ENCODE measurements at regions not wholly inside any gene's neighbourhood (a gene's known extent, or its start where the extent isn't known, plus 50 kb on each side); places are given as distances from the start of the nearest gene placed in this dataset.
A peak's percentile ranks its signal among the peaks of the same experiment; 100 is the strongest.

- DNase-seq = no peak
These were observed 360.0 kb upstream of the DDI1 start for GRCh38 chr11:103676413-103676812.

- no peak for DNase-seq
These were observed 355.6 kb upstream of the DDI1 start for GRCh38 chr11:103680826-103681225.

GRCh38 chr11:103681855-103682254 is 354.6 kb upstream of the DDI1 start:
- DNase-seq = no peak

- peak; percentile 54 for DNase-seq
These were observed 353.9 kb upstream of the DDI1 start for GRCh38 chr11:103682318-103683184.

GRCh38 chr11:103683576-103683975 is 352.9 kb upstream of the DDI1 start:
- DNase-seq = no peak

- no peak for DNase-seq
These were observed 347.5 kb upstream of the DDI1 start for GRCh38 chr11:103688924-103689323.

- no peak for DNase-seq
These were observed 346.1 kb upstream of the DDI1 start for GRCh38 chr11:103690356-103690755.

GRCh38 chr11:103696123-103696522 is 340.3 kb upstream of the DDI1 start:
- DNase-seq = no peak

GRCh38 chr11:103699216-103699615 is 337.2 kb upstream of the DDI1 start:
- no peak for DNase-seq

- no peak for DNase-seq
These were observed 336.8 kb upstream of the DDI1 start for GRCh38 chr11:103699656-103700055.

- DNase-seq = no peak
These were observed 335.8 kb upstream of the DDI1 start for GRCh38 chr11:103700622-103701021.

GRCh38 chr11:103703437-103703836 is 333.0 kb upstream of the DDI1 start:
- DNase-seq = no peak

GRCh38 chr11:103703954-103704353 is 332.5 kb upstream of the DDI1 start:
- DNase-seq = no peak

GRCh38 chr11:103705642-103706041 is 330.8 kb upstream of the DDI1 start:
- DNase-seq = no peak

GRCh38 chr11:103709371-103709770 is 327.1 kb upstream of the DDI1 start:
- no peak for DNase-seq

- no peak for DNase-seq
These were observed 322.2 kb upstream of the DDI1 start for GRCh38 chr11:103714246-103714645.

GRCh38 chr11:103716363-103716762 is 320.1 kb upstream of the DDI1 start:
- no peak for DNase-seq

- no peak for DNase-seq
These were observed 309.2 kb upstream of the DDI1 start for GRCh38 chr11:103727262-103727661.

- DNase-seq = no peak
These were observed 306.8 kb upstream of the DDI1 start for GRCh38 chr11:103729617-103730016.

- no peak for DNase-seq
These were observed 306.1 kb upstream of the DDI1 start for GRCh38 chr11:103730131-103730940.

GRCh38 chr11:103731670-103732069 is 304.8 kb upstream of the DDI1 start:
- no peak for DNase-seq

GRCh38 chr11:103733889-103734288 is 302.6 kb upstream of the DDI1 start:
- DNase-seq = no peak

GRCh38 chr11:103735497-103736032 is 300.9 kb upstream of the DDI1 start:
- DNase-seq = no peak

All from NCI-H510A (cell line).